H1 (cell line): ENCODE measurements at regions not wholly inside any gene's neighbourhood (a gene's known extent, or its start where the extent isn't known, plus 50 kb on each side); places are given as distances from the start of the nearest gene placed in this dataset.
"Not testable (repeated sequence)": the region's sequence is repeated elsewhere in the genome, so short reads cannot be mapped to it uniquely, and the experiment has no call there.

Experiments
- CTCF ChIA-PET: fragments of 300-600 bp; sonication (Branson Sonifier 250); formaldehyde crosslinking; loops from one replicate; lab custom pipeline; 2021; ENCODE audit not compliant: partially characterized antibody; lab: Charles Lee
- POLR2A ChIA-PET: fragments of 300-600 bp; sonication (Branson Sonifier 250); formaldehyde crosslinking; loops from one replicate; lab custom pipeline; 2021; ENCODE audit warnings: inconsistent platforms; ENCODE audit not compliant: partially characterized antibody; lab: Charles Lee
- DNase-seq, 2 experiments: peaks; one replicate each; pipeline versions ENCODE4 v3.0.0 to v3.0.0-alpha.2; 2010 to 2022; ENCODE audit warnings: low spot score in 2 of 2, low read depth in 1 of 2, mixed read lengths in 1 of 2
- FAIRE-seq: peaks from 2 replicates; lab custom pipeline; 2011; peaks lifted over from hg19 to GRCh38; lab: Jason Lieb, UNC
- H2AFZ ChIP-seq: 2 replicates; pipeline ENCODE4 v1.8.1; 2012; ENCODE audit warnings: low read length, inconsistent platforms
- H2AK5ac ChIP-seq: 2 replicates; pipeline ENCODE4 v1.6.1; 2013; ENCODE audit warnings: low read depth, low read length
- H2BK120ac ChIP-seq: replicated peaks from 2 replicates; pipeline ENCODE3; 2013; ENCODE audit warnings: low read depth, low read length, inconsistent platforms
- H2BK12ac ChIP-seq: 2 replicates; pipeline ENCODE4 v1.6.1; 2013; ENCODE audit warnings: low read depth, low read length
- H2BK15ac ChIP-seq: 2 replicates; pipeline ENCODE4 v1.6.1; 2013; ENCODE audit warnings: low read length
- H2BK20ac ChIP-seq: 2 replicates; pipeline ENCODE4 v1.6.1; 2013; ENCODE audit warnings: low read length
- H2BK5ac ChIP-seq: 2 replicates; pipeline ENCODE4 v1.6.1; 2013; ENCODE audit warnings: low read depth, low read length
- H3K14ac ChIP-seq: 2 replicates; pipeline ENCODE4 v1.6.1; 2013; ENCODE audit warnings: inconsistent platforms; ENCODE audit not compliant: insufficient read length
- H3K18ac ChIP-seq: 2 replicates; pipeline ENCODE4 v1.6.1; 2013; ENCODE audit warnings: low read length; ENCODE audit errors: extremely low read depth
- H3K23ac ChIP-seq: 2 replicates; pipeline ENCODE4 v1.6.1; 2013; ENCODE audit warnings: inconsistent platforms; ENCODE audit not compliant: insufficient read length
- H3K23me2 ChIP-seq: 2 replicates; pipeline ENCODE4 v1.6.1; 2013; ENCODE audit warnings: low read depth, low read length
- H3K27ac ChIP-seq: 2 replicates; pipeline ENCODE4 v1.6.1; 2011; ENCODE audit warnings: low read depth, low read length, inconsistent platforms
- H3K27me3 ChIP-seq, 4 experiments: replicated peaks in 1 of 4; 1 replicate in 1 of 4; 2 replicates in 3 of 4; pipeline versions ENCODE4 v1.6.1 to v1.8.1; 2011 to 2013; ENCODE audit warnings: low read length in 3 of 4, mild to moderate bottlenecking in 3 of 4, inconsistent platforms in 2 of 4, mixed read lengths in 2 of 4, moderate library complexity in 1 of 4; ENCODE audit not compliant: control insufficient read depth in 3 of 4, insufficient read depth in 3 of 4; ENCODE audit errors: extremely low read depth in 1 of 4
- H3K36me3 ChIP-seq, 4 experiments: 2 replicates each; pipeline versions ENCODE4 v1.6.1 to v1.8.1; 2011 to 2013; ENCODE audit warnings: mild to moderate bottlenecking in 4 of 4, low read length in 3 of 4, moderate library complexity in 2 of 4, control low read depth in 1 of 4, inconsistent platforms in 1 of 4; ENCODE audit not compliant: insufficient read depth in 4 of 4, control insufficient read depth in 2 of 4
- H3K4ac ChIP-seq: replicated peaks from 2 replicates; pipeline ENCODE3; 2013; ENCODE audit warnings: low read length, low read depth, mixed read lengths, inconsistent platforms; ENCODE audit not compliant: insufficient read length
- H3K4me1 ChIP-seq, 4 experiments: replicated peaks in 1 of 4; 1 replicate in 1 of 4; 2 replicates in 3 of 4; pipeline versions ENCODE4 v1.6.1 to v1.8.1; 2011 to 2013; ENCODE audit warnings: low read length in 3 of 4, inconsistent platforms in 2 of 4, mixed read lengths in 1 of 4; ENCODE audit not compliant: insufficient read depth in 4 of 4, control insufficient read depth in 3 of 4
- H3K4me2 ChIP-seq, 2 experiments: 2 replicates each; pipeline versions ENCODE4 v1.6.1 to v1.8.1; 2011 to 2013; ENCODE audit warnings: low read depth in 2 of 2, low read length in 2 of 2, control low read depth in 1 of 2, inconsistent platforms in 1 of 2, mild to moderate bottlenecking in 1 of 2; ENCODE audit not compliant: insufficient read depth in 1 of 2
- H3K4me3 ChIP-seq, 4 experiments: fragments of 200-600, 300-600 bp in 1 of 4; sonication (generic), shearing (Covaris generic), sonication (Bioruptor Twin) in 1 of 4; 2 replicates each; pipeline versions ENCODE4 v1.5.1 to v1.8.1; 2011 to 2016; ENCODE audit warnings: low read length in 4 of 4, low read depth in 3 of 4, control low read depth in 2 of 4, inconsistent platforms in 2 of 4, mild to moderate bottlenecking in 2 of 4, mixed read lengths in 1 of 4, moderate library complexity in 1 of 4; ENCODE audit not compliant: insufficient read depth in 2 of 4; ENCODE audit errors: extremely low read depth in 1 of 4
- H3K56ac ChIP-seq: replicated peaks from 2 replicates; pipeline ENCODE3; 2013; ENCODE audit warnings: low read depth, mild to moderate bottlenecking, mixed read lengths, low read length, inconsistent platforms; ENCODE audit not compliant: insufficient read length
- H3K79me1 ChIP-seq: 2 replicates; pipeline ENCODE4 v1.6.1; 2013; ENCODE audit warnings: low read depth, low read length, control low read depth
- H3K79me2 ChIP-seq, 2 experiments: 2 replicates each; pipeline versions ENCODE4 v1.6.1 to v1.8.1; 2012 to 2013; ENCODE audit warnings: low read length in 2 of 2, mild to moderate bottlenecking in 2 of 2, inconsistent platforms in 1 of 2; ENCODE audit not compliant: insufficient read depth in 2 of 2, control insufficient read depth in 1 of 2
- H3K9ac ChIP-seq, 4 experiments: replicated peaks in 1 of 4; 1 replicate in 1 of 4; 2 replicates in 3 of 4; pipeline versions ENCODE4 v1.6.1 to v1.8.1; 2011 to 2013; ENCODE audit warnings: low read depth in 3 of 4, low read length in 3 of 4, control low read depth in 2 of 4, mild to moderate bottlenecking in 2 of 4, moderate library complexity in 2 of 4, inconsistent platforms in 1 of 4; ENCODE audit errors: extremely low read depth in 1 of 4
- H3K9me3 ChIP-seq, 2 experiments: 2 replicates each; pipeline versions ENCODE4 v1.6.1 to v1.8.1; 2012 to 2013; ENCODE audit warnings: mild to moderate bottlenecking in 2 of 2, moderate library complexity in 2 of 2, control low read depth in 1 of 2, inconsistent platforms in 1 of 2, low read depth in 1 of 2, low read length in 1 of 2, mixed read lengths in 1 of 2; ENCODE audit not compliant: insufficient read depth in 2 of 2
- H4K20me1 ChIP-seq, 2 experiments: replicated peaks in 1 of 2; 2 replicates each; pipeline versions ENCODE3 to v1.8.1; 2011 to 2013; ENCODE audit warnings: inconsistent platforms in 2 of 2, low read length in 2 of 2, mild to moderate bottlenecking in 1 of 2; ENCODE audit not compliant: insufficient read depth in 2 of 2, control insufficient read depth in 1 of 2
- H4K5ac ChIP-seq: 2 replicates; pipeline ENCODE4 v1.6.1; 2013; ENCODE audit warnings: low read length, low read depth, mixed read lengths, inconsistent platforms; ENCODE audit not compliant: insufficient read length
- H4K8ac ChIP-seq: 2 replicates; pipeline ENCODE4 v1.8.0; 2013; ENCODE audit warnings: mild to moderate bottlenecking, moderate library complexity, low read length, inconsistent platforms; ENCODE audit not compliant: insufficient read depth; ENCODE audit errors: extremely low read depth
- H4K91ac ChIP-seq: replicated peaks from 2 replicates; pipeline ENCODE3; 2013; ENCODE audit warnings: low read length, mixed read lengths, inconsistent platforms; ENCODE audit not compliant: insufficient read length
- BACH1 ChIP-seq: IDR thresholded peaks from 2 replicates; pipeline ENCODE4 v1.6.1; 2012; ENCODE audit warnings: low read length, improper control_type of control experiment
- JUN ChIP-seq: IDR thresholded peaks from 2 replicates; pipeline ENCODE4 v1.6.1; 2011; ENCODE audit warnings: low read depth, mild to moderate bottlenecking, improper control_type of control experiment, low read length
- WGBS, 2 experiments: shearing (Covaris generic) in 1 of 2; methylation state at CpG; one replicate each; pipeline versions ENCODE4 v1.1.6 to v1.1.7; 2013 to 2015; ENCODE audit warnings: low lambda C conversion rate in 2 of 2, mixed read lengths in 2 of 2, inconsistent platforms in 1 of 2, low coverage in 1 of 2, missing lambda C conversion rate in 1 of 2; ENCODE audit not compliant: insufficient replicate concordance in 2 of 2, insufficient coverage in 1 of 2, insufficient read length in 1 of 2; ENCODE audit errors: extremely low coverage in 1 of 2, missing lambda C conversion rate in 1 of 2; 5-methylcytosine and 5-hydroxymethylcytosine counted together

DNA sequence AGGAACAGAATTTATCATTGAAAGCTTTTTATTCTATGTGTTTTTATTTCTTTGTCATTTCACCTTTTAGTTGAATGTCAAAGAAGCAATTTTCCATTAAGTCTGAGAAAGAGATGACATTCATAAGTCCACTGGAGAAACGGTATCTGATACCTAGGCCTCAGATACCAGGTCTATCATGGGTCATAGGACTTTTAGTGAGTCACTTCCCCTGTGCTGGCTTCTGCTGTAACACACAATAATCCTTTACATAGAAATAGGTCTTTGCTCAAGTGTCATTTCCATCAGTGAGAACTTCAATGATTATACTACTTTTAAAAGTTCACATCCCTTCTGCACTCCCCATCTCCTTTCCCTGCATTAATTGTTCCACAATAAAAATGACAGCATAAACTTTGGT lies 125.5 kb upstream of the ARMCX2 start:
- Histone ChIP-seq H3K4me2 (no peak overlapping the region), H3K27ac (no peak overlapping the region), H4K8ac (no peak overlapping the region), H3K4me3 (no peak overlapping the region), H3K56ac (no peak overlapping the region), H4K5ac (no peak overlapping the region), H3K79me1 (no peaks in the 10 kb centered on the region), H3K9me3 (no peaks in the 10 kb centered on the region; a peak in 1 of 4 replicates), H2BK20ac (no peak overlapping the region), H4K20me1 (no peaks in the 10 kb centered on the region), H3K27me3 (no peaks in the 10 kb centered on the region), H2BK15ac (no peak overlapping the region), H3K23me2 (no peaks in the 10 kb centered on the region), H2BK5ac (no peak overlapping the region), H2BK12ac (no peak overlapping the region), H3K79me2 (no peaks in the 10 kb centered on the region), H3K14ac (no peak overlapping the region), H3K23ac (no peak overlapping the region), H2AFZ (no peak overlapping the region), H3K36me3 (no peaks in the 10 kb centered on the region), H2AK5ac (no peak overlapping the region), H3K4ac (no peak overlapping the region), H3K4me1 (no peaks in the 10 kb centered on the region), H3K9ac (no peak overlapping the region), H3K18ac (no peak overlapping the region), H2BK120ac (no peak overlapping the region), H4K91ac (no peak overlapping the region)
- DNase-seq (no peak), FAIRE-seq (no peak)
- ChIA-PET CTCF (no interaction called here), POLR2A (no interaction called here)
- WGBS, 2 experiments = 78% methylated on average over 1 of the region's 1 CpG; no CpG with 5 or more reads in 1 of the 2 experiments
- TF ChIP-seq JUN (no peak), BACH1 (no peak)

DNA sequence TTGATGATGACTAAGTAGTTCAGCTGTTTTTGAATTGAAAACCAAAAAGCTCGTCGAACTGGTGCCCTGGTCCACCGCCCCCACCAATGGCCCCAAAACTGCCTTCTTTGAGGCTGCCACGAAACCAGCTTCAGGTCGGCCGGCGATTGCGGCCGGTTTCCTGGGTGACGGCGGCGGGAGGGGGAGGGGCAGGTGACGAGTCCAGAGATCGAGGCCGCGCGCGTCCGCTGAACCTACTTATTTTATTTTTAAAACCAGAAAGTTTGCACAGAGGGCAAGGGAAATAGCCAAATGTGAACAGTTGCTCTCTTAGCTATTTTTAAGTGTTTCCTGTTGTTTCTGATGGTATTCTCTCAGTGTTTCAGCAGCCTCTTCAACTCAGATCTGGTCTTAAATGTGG lies 120.8 kb upstream of the ARMCX2 start:
- H3K27me3 ChIP-seq, H2BK15ac ChIP-seq, H3K9ac ChIP-seq, H4K5ac ChIP-seq, CTCF ChIA-PET, H3K14ac ChIP-seq, H4K8ac ChIP-seq, POLR2A ChIA-PET, H2BK20ac ChIP-seq, FAIRE-seq, H3K4me3 ChIP-seq, H2BK12ac ChIP-seq, H2AFZ ChIP-seq, H3K4me2 ChIP-seq, H2BK5ac ChIP-seq, H2AK5ac ChIP-seq, H3K79me2 ChIP-seq, H3K4me1 ChIP-seq, H3K27ac ChIP-seq, H3K56ac ChIP-seq, H3K23me2 ChIP-seq, H4K20me1 ChIP-seq, H2BK120ac ChIP-seq, H3K9me3 ChIP-seq, DNase-seq, H4K91ac ChIP-seq, H3K23ac ChIP-seq, H3K4ac ChIP-seq, H3K18ac ChIP-seq, H3K36me3 ChIP-seq, H3K79me1 ChIP-seq: not testable (repeated sequence)
- 92% methylated on average over 5 of the region's 19 CpGs; no CpG with 5 or more reads in 1 of the 2 experiments for WGBS, 2 experiments
